ENCODE measurements at regions not wholly inside any gene's neighbourhood (a gene's known extent, or its start where the extent isn't known, plus 50 kb on each side); places are given as distances from the start of the nearest gene placed in this dataset.

DNA sequence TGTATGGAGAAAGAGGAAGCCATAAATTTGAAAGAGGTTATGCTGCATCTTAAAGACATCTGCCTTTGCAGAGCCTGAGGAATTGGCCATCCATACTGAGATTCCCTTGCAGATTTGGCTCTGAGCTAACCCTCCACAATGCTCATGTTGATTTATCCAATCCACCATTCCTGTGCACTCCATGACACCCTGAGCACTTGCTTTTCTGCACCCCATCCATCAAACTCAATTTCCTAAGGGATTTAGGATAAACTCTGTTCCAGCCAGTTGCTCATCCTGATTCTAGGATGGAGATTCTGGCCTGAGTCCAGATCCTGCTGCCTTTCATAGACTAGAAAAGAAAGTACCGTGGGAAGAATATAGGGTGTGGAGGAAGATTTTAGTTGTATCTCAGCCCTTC, 379.2 kb upstream of the LARGE1 start:
- TF ChIP-seq, protein P1, sequence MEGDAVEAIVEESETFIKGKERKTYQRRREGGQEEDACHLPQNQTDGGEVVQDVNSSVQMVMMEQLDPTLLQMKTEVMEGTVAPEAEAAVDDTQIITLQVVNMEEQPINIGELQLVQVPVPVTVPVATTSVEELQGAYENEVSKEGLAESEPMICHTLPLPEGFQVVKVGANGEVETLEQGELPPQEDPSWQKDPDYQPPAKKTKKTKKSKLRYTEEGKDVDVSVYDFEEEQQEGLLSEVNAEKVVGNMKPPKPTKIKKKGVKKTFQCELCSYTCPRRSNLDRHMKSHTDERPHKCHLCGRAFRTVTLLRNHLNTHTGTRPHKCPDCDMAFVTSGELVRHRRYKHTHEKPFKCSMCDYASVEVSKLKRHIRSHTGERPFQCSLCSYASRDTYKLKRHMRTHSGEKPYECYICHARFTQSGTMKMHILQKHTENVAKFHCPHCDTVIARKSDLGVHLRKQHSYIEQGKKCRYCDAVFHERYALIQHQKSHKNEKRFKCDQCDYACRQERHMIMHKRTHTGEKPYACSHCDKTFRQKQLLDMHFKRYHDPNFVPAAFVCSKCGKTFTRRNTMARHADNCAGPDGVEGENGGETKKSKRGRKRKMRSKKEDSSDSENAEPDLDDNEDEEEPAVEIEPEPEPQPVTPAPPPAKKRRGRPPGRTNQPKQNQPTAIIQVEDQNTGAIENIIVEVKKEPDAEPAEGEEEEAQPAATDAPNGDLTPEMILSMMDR (IDR thresholded peaks at IDR 0.05) = no peak
- intact Hi-C loops (cut with DNase I, micrococcal nuclease) = no loop called here
- Mint-ChIP-seq H3K4me1 (ENCODE audit: low read depth) (no peaks in the 10 kb centered on the region), H3K9me3 (no peaks in the 10 kb centered on the region), H3K36me3 (ENCODE audit: low read depth) (no peaks in the 10 kb centered on the region), H3K4me3 (no peak overlapping the region), H3K27ac (no peak overlapping the region), H3K27me3 (no peaks in the 10 kb centered on the region)
- H3K36me3 ChIP-seq (ENCODE audit: insufficient read depth, low read length) = no peaks in the 10 kb centered on the region
- CTCF ChIA-PET = no interaction called here
- H3K27me3 ChIP-seq (ENCODE audit: control insufficient read depth in 1 of 2, insufficient read depth in 2 of 2, low read length in 2 of 2) = no peaks in the 10 kb centered on the region
- no peak overlapping the region for H3K27ac ChIP-seq (ENCODE audit: low read depth in 1 of 2, low read length in 2 of 2)
- H3K9me3 ChIP-seq (ENCODE audit: control insufficient read depth in 1 of 2, insufficient read depth in 1 of 2, low read length in 2 of 2) = no peaks in the 10 kb centered on the region
- POLR2A ChIA-PET = no interaction called here
- no peaks in the 10 kb centered on the region for H3K4me1 ChIP-seq (ENCODE audit: insufficient read depth, low read length)
- ATAC-seq (ENCODE audit: poor library complexity) = no peak
- H3K4me3 ChIP-seq (ENCODE audit: low read length) = no peak overlapping the region
- no peak for DNase-seq

DNA sequence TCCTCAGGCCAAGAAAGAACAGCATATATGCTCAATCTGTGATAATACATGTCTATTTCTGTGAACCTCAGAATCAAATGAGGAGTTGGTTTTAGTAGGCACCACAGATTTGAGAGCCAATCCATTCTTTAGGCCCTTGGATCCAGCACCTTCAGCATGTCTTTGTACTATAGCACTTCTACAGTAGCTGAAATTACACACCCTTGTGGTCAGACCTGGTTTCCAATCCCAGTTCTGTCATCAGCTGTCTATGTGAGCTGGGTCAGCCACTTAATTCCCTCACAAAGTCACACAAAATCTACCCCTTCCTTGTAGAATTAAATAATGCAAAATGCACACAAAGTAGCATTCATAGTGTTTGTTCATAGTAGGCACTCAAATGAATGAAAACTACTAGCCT, 381.3 kb upstream of the LARGE1 start:
- Histone ChIP-seq H3K9me3 (ENCODE audit: control insufficient read depth in 1 of 2, insufficient read depth in 1 of 2, low read length in 2 of 2) (no peaks in the 10 kb centered on the region), H3K36me3 (ENCODE audit: insufficient read depth, low read length) (no peaks in the 10 kb centered on the region), H3K4me3 (ENCODE audit: low read length) (no peak overlapping the region), H3K27ac (ENCODE audit: low read depth in 1 of 2, low read length in 2 of 2) (no peak overlapping the region), H3K27me3 (ENCODE audit: control insufficient read depth in 1 of 2, insufficient read depth in 2 of 2, low read length in 2 of 2) (no peaks in the 10 kb centered on the region), H3K4me1 (ENCODE audit: insufficient read depth, low read length) (no peaks in the 10 kb centered on the region)
- Mint-ChIP-seq H3K4me3 (no peak overlapping the region), H3K4me1 (ENCODE audit: low read depth) (no peaks in the 10 kb centered on the region), H3K27me3 (no peaks in the 10 kb centered on the region), H3K36me3 (ENCODE audit: low read depth) (no peaks in the 10 kb centered on the region), H3K9me3 (peaks cover 1% of the 10 kb centered on the region), H3K27ac (no peak overlapping the region)
- POLR2A ChIA-PET = no interaction called here
- intact Hi-C loops (cut with DNase I, micrococcal nuclease) = no loop called here
- DNase-seq (no peak), ATAC-seq (ENCODE audit: poor library complexity) (no peak)
- TF ChIP-seq, protein P1 (IDR thresholded peaks at IDR 0.05) = no peak
- CTCF ChIA-PET = no interaction called here

DNA sequence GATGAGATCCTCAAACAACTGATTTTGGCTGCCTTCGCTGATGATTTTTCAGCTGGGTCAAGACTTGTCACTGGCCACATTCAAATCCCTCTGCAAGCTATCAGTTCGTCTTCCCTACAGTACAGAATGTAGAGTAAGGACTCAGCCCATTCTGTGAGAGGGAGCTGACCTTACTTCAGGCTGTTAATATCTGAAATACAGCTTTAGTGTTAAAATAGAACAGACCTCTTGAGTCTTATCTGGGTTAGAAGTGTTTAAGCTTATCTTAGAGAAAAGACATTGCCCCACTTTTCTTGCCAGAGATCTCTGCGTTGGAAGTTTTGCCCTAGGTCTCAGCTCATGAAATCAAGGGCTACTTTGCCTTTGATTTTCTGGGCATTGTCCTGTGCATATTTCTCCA, 383.4 kb upstream of the LARGE1 start:
- Mint-ChIP-seq H3K4me1 (ENCODE audit: low read depth) (no peaks in the 10 kb centered on the region), H3K27me3 (no peaks in the 10 kb centered on the region), H3K36me3 (ENCODE audit: low read depth) (no peaks in the 10 kb centered on the region), H3K9me3 (peaks cover 2% of the 10 kb centered on the region), H3K4me3 (no peak overlapping the region), H3K27ac (no peak overlapping the region)
- ATAC-seq (ENCODE audit: poor library complexity) (no peak), DNase-seq (no peak)
- ChIA-PET CTCF (no interaction called here), POLR2A (no interaction called here)
- Histone ChIP-seq H3K4me3 (ENCODE audit: low read length) (no peak overlapping the region), H3K27ac (ENCODE audit: low read depth in 1 of 2, low read length in 2 of 2) (no peak overlapping the region), H3K36me3 (ENCODE audit: insufficient read depth, low read length) (no peaks in the 10 kb centered on the region), H3K9me3 (ENCODE audit: control insufficient read depth in 1 of 2, insufficient read depth in 1 of 2, low read length in 2 of 2) (no peaks in the 10 kb centered on the region), H3K27me3 (ENCODE audit: control insufficient read depth in 1 of 2, insufficient read depth in 2 of 2, low read length in 2 of 2) (no peaks in the 10 kb centered on the region), H3K4me1 (ENCODE audit: insufficient read depth, low read length) (no peaks in the 10 kb centered on the region)
- intact Hi-C loops (cut with DNase I, micrococcal nuclease) = no loop called here
- TF ChIP-seq, protein P1 (IDR thresholded peaks at IDR 0.05) = no peak
